Stimulated activated naive CD8-positive, alpha-beta T cell treated with anti-CD3 and anti-CD28 coated beads, Interleukin-15, amount 100 ng/mL, for 72 hours (primary cell): ENCODE measurements at regions not wholly inside any gene's neighbourhood (a gene's known extent, or its start where the extent isn't known, plus 50 kb on each side); places are given as distances from the start of the nearest gene placed in this dataset.
A peak's percentile ranks its signal among the peaks of the same experiment; 100 is the strongest.
"Not testable (repeated sequence)": the region's sequence is repeated elsewhere in the genome, so short reads cannot be mapped to it uniquely, and the experiment has no call there.

ENCODE experiments used
- ATAC-seq: fragments of 150-1000 bp; cut with Tn5 transposase; 2 replicates; pipeline ENCODE4 v1.10.0; 2021; ENCODE audit warnings: mild to moderate bottlenecking, moderate library complexity
- DNase-seq, 2 donors: peaks; one replicate each; pipeline ENCODE4 v3.0.0; 2021 to 2022
- H3K27ac Mint-ChIP-seq, 2 donors: one replicate each; pipeline ENCODE4 v1.8.0; 2022; ENCODE audit warnings: mild to moderate bottlenecking in 2 of 2, mixed read lengths in 2 of 2, moderate library complexity in 2 of 2
- H3K27me3 Mint-ChIP-seq: one replicate; pipeline ENCODE4 v1.8.0; 2022; ENCODE audit warnings: mixed read lengths
- H3K4me1 Mint-ChIP-seq: one replicate; pipeline ENCODE4 v1.8.0; 2022; ENCODE audit warnings: mild to moderate bottlenecking, mixed read lengths
- H3K4me3 Mint-ChIP-seq, 2 donors: one replicate each; pipeline ENCODE4 v1.8.0; 2022; ENCODE audit warnings: mild to moderate bottlenecking in 2 of 2, mixed read lengths in 2 of 2, moderate library complexity in 1 of 2
- H3K9me3 Mint-ChIP-seq, 2 donors: one replicate each; pipeline ENCODE4 v1.8.0; 2022; ENCODE audit warnings: mixed read lengths in 2 of 2

- H3K9me3 Mint-ChIP-seq = no peaks in the 10 kb centered on the region
- no peak overlapping the region for H3K27ac Mint-ChIP-seq
- no peak for ATAC-seq
- H3K27me3 Mint-ChIP-seq = no peaks in the 10 kb centered on the region
- no peak overlapping the region for H3K4me3 Mint-ChIP-seq
- H3K4me1 Mint-ChIP-seq = no peaks in the 10 kb centered on the region
- DNase-seq = no peak
Measured at GRCh38 chr3:164364111-164364510, 714.2 kb downstream of the SI start.

GRCh38 chr3:164360738-164361406 lies 717.4 kb downstream of the SI start:
- Mint-ChIP-seq H3K9me3 (no peaks in the 10 kb centered on the region), H3K4me3 (no peak overlapping the region), H3K27ac (no peak overlapping the region), H3K4me1 (no peaks in the 10 kb centered on the region), H3K27me3 (no peaks in the 10 kb centered on the region)
- DNase-seq (no peak), ATAC-seq (no peak)

DNA sequence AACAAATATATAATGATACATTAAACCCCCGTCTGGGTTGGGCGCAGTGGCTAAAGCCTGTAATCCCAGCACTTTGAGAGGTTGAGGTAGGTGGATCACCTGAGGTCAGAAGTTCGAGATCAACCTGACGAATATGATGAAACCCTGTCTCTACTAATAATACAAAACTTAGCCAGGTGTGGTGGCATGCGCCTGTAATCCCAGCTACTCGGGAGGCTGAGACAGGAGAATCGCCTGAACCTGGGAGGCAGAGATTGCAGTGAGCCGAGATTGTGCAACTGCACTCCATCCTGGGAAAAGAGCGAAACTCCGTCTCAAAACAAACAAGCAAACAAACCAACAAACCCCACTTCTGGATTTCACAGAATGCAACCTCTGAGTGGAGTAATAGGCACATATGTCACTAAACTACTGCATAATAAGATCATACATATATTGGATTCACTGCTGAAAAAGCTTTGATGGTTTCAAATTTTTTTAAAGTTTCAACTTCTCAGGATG lies 718.2 kb downstream of the SI start:
- ATAC-seq = no peak
- Mint-ChIP-seq H3K27me3 (no peaks in the 10 kb centered on the region), H3K9me3 (no peaks in the 10 kb centered on the region), H3K4me1 (no peaks in the 10 kb centered on the region), H3K4me3 (no peak overlapping the region), H3K27ac (no peak overlapping the region)
- no peak for DNase-seq

- H3K27me3 Mint-ChIP-seq = no peaks in the 10 kb centered on the region
- H3K27ac Mint-ChIP-seq = no peak overlapping the region
- H3K9me3 Mint-ChIP-seq = no peaks in the 10 kb centered on the region
- no peak for DNase-seq
- ATAC-seq = no peak
- no peaks in the 10 kb centered on the region for H3K4me1 Mint-ChIP-seq
- H3K4me3 Mint-ChIP-seq = no peak overlapping the region
Measured at GRCh38 chr3:164352991-164353390, 725.3 kb downstream of the SI start.

DNA sequence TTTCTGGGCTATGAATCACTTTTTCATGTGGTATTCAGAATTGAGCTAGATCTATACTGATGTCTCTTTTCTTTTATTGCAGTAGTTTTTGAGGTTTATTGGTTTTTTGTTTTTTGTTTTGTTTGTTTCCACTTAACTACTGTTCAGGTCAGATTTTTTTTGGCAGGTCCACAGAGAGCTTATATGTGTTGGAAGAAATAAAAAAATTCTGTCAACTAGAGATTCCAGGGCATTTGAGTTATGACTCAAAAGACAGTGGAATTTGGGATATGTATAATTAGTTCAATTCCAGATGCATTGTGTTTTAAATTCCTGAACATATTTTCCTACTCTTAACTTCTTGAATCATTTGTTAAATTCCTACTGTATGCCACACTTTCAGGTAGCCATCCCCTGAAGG lies 727.2 kb downstream of the SI start:
- ATAC-seq (no peak), DNase-seq (no peak)
- Mint-ChIP-seq H3K4me1 (no peaks in the 10 kb centered on the region), H3K27ac (no peak overlapping the region), H3K4me3 (no peak overlapping the region), H3K9me3 (peaks cover 8 to 12% of the 10 kb centered on the region in 2 donors), H3K27me3 (no peaks in the 10 kb centered on the region)

DNA sequence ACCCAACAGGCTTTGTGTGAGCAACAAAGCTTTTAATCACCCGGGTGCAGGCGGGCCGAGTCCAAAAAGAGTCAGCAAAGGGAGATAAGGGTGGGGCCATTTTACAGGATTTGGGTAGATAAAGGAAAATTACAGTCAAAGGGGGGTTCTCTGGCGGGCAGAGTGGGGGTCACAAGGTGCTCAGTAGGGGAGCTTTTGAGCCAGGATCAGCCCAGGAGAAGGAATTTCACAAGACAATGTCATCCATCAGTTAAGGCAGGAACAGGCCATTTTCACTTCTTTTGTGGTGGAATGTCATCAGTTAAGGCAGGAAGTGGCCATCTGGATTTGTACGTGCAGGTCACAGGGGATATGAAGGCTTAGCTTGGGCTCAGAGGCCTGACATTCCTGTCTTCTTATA lies 736.1 kb downstream of the SI start:
- ATAC-seq, DNase-seq, H3K4me1 Mint-ChIP-seq, H3K27ac Mint-ChIP-seq, H3K27me3 Mint-ChIP-seq, H3K4me3 Mint-ChIP-seq: not testable (repeated sequence)
- peaks cover 18 to 27% of the 10 kb centered on the region in 2 donors for H3K9me3 Mint-ChIP-seq

DNA sequence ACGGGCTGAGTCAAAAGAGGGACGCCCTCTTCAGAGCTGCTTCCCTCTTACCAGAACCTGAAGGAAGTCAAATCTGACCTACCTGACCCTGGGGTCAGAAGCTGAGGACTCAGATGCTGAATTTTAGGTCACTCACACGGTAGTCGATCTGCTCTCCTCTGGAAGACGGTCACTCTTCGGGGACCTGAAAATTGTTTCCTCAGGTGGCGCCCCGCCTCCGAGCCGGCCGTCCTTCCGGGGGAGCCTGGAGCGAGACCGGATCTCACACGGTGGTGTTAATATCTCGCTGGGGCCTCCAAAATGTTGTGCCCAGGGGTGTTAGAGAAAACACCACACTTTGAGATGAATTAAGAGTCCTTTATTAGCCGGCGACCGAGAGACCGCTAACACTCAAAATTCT lies 737.2 kb downstream of the SI start:
- peaks cover 10 to 20% of the 10 kb centered on the region in 2 donors for H3K9me3 Mint-ChIP-seq
- H3K27me3 Mint-ChIP-seq = no peaks in the 10 kb centered on the region
- no peak for DNase-seq
- H3K4me1 Mint-ChIP-seq = no peaks in the 10 kb centered on the region
- H3K4me3 Mint-ChIP-seq = no peak overlapping the region
- ATAC-seq = no peak
- H3K27ac Mint-ChIP-seq = no peak overlapping the region

- Mint-ChIP-seq H3K4me1 (no peaks in the 10 kb centered on the region), H3K4me3 (no peak overlapping the region), H3K27me3 (no peaks in the 10 kb centered on the region), H3K27ac (no peak overlapping the region), H3K9me3 (peaks cover 5 to 17% of the 10 kb centered on the region in 2 donors)
- DNase-seq (no peak), ATAC-seq (no peak)
Measured at GRCh38 chr3:164340273-164340672, 738.0 kb downstream of the SI start.

DNA sequence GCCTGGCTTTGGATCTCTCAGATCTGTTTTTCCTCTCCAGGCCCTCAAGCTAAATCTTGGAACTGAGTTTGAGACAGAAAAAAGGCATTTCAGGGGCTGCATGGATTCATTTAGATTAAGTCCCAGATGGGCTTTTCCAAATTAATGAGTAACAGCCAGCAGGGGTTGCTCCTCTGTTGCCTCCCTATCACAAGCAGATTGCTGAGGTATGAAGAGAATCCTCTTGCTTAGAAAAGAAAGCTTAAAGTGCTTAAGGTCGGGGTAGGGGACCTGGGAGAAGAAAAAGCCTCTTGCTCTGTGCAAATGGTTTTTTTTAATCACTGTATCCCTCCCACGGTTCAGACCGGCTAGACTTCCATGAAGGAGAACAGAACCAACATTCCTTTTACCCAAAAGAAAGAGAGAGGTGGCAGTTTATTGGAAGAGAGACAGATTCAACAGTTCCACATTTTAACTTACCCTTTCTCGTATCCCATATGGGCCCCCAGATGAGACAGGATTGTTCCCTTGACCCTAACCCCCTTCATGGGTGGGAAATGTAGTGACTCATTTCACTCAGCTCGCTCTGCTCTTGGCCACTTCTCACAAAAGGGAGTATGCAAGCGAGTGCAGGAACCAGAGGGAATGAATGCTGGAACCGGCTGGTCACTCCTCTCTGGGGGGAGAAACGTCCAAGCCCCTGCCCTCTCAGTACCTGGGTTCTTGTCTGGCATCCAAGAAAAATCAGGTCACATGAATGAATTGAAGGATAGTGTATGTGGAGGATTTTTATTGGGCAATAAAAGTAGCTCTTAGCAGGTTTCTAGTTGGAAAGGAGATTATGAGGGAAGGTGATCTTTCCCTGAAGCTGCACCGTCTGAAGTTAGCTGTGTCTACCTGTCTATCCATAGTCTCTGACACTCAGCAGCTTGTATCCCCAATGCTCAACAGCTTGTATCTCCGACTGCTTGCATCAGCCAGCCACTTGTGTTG lies 745.2 kb downstream of the SI start:
- Mint-ChIP-seq H3K9me3 (peaks cover 0 to 17% of the 10 kb centered on the region in 2 donors), H3K27me3 (no peaks in the 10 kb centered on the region), H3K4me3 (no peak overlapping the region), H3K27ac (peak overlapping the region in 1 of 2 donors; percentile 48), H3K4me1 (no peaks in the 10 kb centered on the region)
- DNase-seq (no peak), ATAC-seq (no peak)

- no peak overlapping the region for H3K27ac Mint-ChIP-seq
- DNase-seq (no peak), ATAC-seq (no peak)
- H3K4me3 Mint-ChIP-seq = no peak overlapping the region
- peaks cover 0 to 12% of the 10 kb centered on the region in 2 donors for H3K9me3 Mint-ChIP-seq
- H3K4me1 Mint-ChIP-seq = no peaks in the 10 kb centered on the region
- no peaks in the 10 kb centered on the region for H3K27me3 Mint-ChIP-seq
Measured at GRCh38 chr3:164326714-164327113, 751.6 kb downstream of the SI start.

GRCh38 chr3:164320962-164321361 lies 757.3 kb downstream of the SI start:
- ATAC-seq = no peak
- no peaks in the 10 kb centered on the region for H3K9me3 Mint-ChIP-seq
- H3K4me3 Mint-ChIP-seq = no peak overlapping the region
- no peak overlapping the region for H3K27ac Mint-ChIP-seq
- no peaks in the 10 kb centered on the region for H3K27me3 Mint-ChIP-seq
- no peak for DNase-seq
- H3K4me1 Mint-ChIP-seq = no peaks in the 10 kb centered on the region

DNA sequence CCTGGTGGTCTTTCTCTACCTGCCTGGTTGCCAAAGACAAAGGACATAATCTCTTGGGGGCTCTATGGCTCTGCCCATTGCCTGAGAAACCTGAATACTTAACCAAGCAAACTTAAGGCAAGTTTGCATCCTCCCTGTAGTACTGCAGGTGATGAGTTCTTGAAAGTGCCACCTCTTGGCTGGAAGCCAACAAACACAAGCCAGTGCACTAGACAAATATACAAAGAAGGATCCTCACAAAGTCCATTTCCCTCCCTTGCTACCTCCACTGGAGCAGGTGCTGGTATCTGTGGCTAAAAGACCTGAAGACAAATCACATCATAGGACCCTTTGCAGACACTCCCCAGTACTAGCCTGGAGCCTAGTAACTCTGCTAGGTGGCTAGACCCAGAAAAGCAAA lies 772.3 kb downstream of the SI start:
- H3K27ac Mint-ChIP-seq = no peak overlapping the region
- H3K4me3 Mint-ChIP-seq = no peak overlapping the region
- ATAC-seq (no peak), DNase-seq (no peak)
- H3K27me3 Mint-ChIP-seq = no peaks in the 10 kb centered on the region
- H3K4me1 Mint-ChIP-seq = no peaks in the 10 kb centered on the region
- H3K9me3 Mint-ChIP-seq = peaks cover 14 to 22% of the 10 kb centered on the region in 2 donors

DNA sequence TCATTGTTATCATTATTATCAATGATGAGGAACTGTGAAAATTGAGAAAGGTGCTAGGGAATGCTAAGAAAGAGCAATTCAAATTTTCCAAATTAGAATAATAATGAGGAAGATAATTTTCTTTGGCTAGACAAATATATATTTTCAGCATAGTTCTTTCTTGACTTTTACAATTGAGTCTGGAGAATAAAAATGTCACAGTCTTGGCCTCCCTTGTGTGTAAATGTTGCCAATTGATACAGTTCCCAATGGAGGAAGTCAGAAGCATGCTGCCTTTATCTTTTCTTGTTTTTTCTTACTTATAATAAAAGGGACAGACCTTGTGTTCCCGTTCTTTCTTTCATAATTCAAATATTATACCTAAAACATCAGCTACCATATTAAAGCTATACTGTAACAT lies 774.4 kb downstream of the SI start:
- no peak for DNase-seq
- Mint-ChIP-seq H3K4me3 (no peak overlapping the region), H3K27me3 (no peaks in the 10 kb centered on the region), H3K9me3 (peaks cover 6 to 9% of the 10 kb centered on the region in 2 donors), H3K4me1 (no peaks in the 10 kb centered on the region), H3K27ac (no peak overlapping the region)
- ATAC-seq = no peak

- no peak for DNase-seq
- H3K27me3 Mint-ChIP-seq = no peaks in the 10 kb centered on the region
- H3K27ac Mint-ChIP-seq = peak overlapping the region in 1 of 2 donors; percentile 54
- no peak for ATAC-seq
- no peaks in the 10 kb centered on the region for H3K4me1 Mint-ChIP-seq
- no peak overlapping the region for H3K4me3 Mint-ChIP-seq
- peaks cover 4 to 9% of the 10 kb centered on the region in 2 donors for H3K9me3 Mint-ChIP-seq
Measured at GRCh38 chr3:164302622-164303021, 775.7 kb downstream of the SI start.

DNA sequence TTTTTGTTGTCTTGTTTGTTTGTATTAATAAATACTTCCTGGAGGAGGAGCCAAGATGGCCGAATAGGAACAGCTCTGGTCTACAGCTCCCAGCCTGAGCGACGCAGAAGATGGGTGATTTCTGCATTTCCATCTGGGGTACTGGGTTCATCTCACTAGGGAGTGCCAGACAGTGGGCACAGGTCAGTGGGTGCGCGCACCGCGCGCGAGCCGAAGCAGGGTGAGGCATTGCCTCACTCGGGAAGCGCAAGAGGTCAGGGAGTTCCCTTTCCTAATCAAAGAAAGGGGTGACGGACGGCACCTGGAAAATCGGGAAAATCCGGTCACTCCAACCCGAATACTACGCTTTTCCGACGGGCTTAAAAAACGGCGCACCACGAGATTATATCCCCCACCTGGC lies 786.8 kb downstream of the SI start:
- DNase-seq, H3K9me3 Mint-ChIP-seq, H3K4me1 Mint-ChIP-seq, H3K27ac Mint-ChIP-seq, H3K4me3 Mint-ChIP-seq, ATAC-seq, H3K27me3 Mint-ChIP-seq: not testable (repeated sequence)

DNA sequence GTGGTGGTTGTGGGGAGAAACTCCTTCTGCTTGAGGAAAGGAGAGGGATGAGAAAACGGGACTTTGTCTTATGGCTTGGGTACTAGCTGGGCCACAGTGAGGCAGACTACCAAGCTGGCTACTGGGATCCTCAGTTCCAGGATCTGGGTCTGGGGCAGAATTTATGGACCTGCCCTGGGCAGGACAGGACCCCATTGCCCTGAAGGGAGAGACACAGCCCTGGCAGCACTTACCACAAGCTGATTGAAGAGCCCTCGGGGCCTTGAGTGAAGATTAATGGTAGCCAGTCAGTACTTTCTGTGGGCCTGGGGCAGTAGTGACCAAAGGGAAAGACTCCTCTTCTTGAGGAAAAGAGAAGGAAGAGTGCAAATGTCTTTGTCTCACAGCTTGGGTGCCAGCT lies 799.7 kb downstream of the SI start:
- no peak for DNase-seq
- Mint-ChIP-seq H3K27me3 (no peaks in the 10 kb centered on the region), H3K9me3 (peaks cover 15 to 35% of the 10 kb centered on the region in 2 donors), H3K4me3 (no peak overlapping the region), H3K4me1 (no peaks in the 10 kb centered on the region), H3K27ac (no peak overlapping the region)
- ATAC-seq = no peak
